Peyer's patch (tissue), 4 donors: ENCODE measurements at regions not wholly inside any gene's neighbourhood (a gene's known extent, or its start where the extent isn't known, plus 50 kb on each side); places are given as distances from the start of the nearest gene placed in this dataset.

Experiments
- CTCF ChIP-seq, 6 experiments: fragments of 450-650 bp in 4 of 6; fragments of 200-600 bp in 2 of 6; sonication (generic) in 1 of 6; IDR thresholded peaks; one replicate each; pipeline ENCODE4 v1.5.1; 2017 to 2019; ENCODE audit warnings: antibody characterized with exemption in 6 of 6, mild to moderate bottlenecking in 3 of 6, moderate library complexity in 1 of 6
- POLR2A ChIP-seq, 2 donors: fragments of 450-650 bp; IDR thresholded peaks; one replicate each; pipeline ENCODE4 v1.5.1; 2017; ENCODE audit warnings: antibody characterized with exemption in 2 of 2, mild to moderate bottlenecking in 2 of 2, moderate library complexity in 2 of 2

- no peak for TF ChIP-seq CTCF (IDR thresholded peaks at IDR 0.05)
- TF ChIP-seq POLR2A (IDR thresholded peaks at IDR 0.05), result no peak
Measured at GRCh38 chr3:22249658-22250057, 498.6 kb upstream of the ZNF385D start.
